Activated effector memory CD4-positive, alpha-beta T cell treated with anti-CD3 and anti-CD28 coated beads, Interleukin-2, amount 50 U/mL, for 16 hours (primary cell): ENCODE measurements at regions not wholly inside any gene's neighbourhood (a gene's known extent, or its start where the extent isn't known, plus 50 kb on each side); places are given as distances from the start of the nearest gene placed in this dataset.
"Not testable (repeated sequence)": the region's sequence is repeated elsewhere in the genome, so short reads cannot be mapped to it uniquely, and the experiment has no call there.

Experiments used
- DNase-seq: peaks from one replicate; pipeline ENCODE4 v3.0.0-alpha.2; 2020

- no peak for DNase-seq
Observed at GRCh38 chr13:70747262-70747661, 639.0 kb upstream of the KLHL1 start.

- DNase-seq, result not testable (repeated sequence)
Observed at GRCh38 chr13:70746469-70746868, 638.2 kb upstream of the KLHL1 start.

GRCh38 chr13:70736622-70737317 lies 628.5 kb upstream of the KLHL1 start:
- no peak for DNase-seq

DNA sequence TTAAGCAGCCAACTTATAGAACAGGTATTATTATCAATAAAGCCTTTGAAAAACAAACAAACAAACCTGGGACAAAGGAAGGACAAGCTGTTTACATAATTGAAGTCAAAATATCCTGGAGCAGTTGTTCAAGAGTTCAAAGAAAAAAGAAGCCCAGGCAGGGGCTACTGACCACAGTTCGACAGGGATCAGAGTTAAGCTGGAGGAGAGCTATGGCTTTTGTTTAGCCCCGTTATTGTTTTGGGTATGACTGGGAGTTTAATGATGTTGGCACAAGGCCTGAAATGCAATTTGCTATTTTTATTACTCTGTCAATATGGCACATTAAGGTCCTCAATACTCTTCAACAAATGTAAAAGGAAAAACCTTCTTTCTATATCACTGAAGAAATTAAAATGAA lies 624.4 kb upstream of the KLHL1 start:
- DNase-seq, result no peak

- no peak for DNase-seq
Observed at GRCh38 chr13:70729369-70729768, 621.1 kb upstream of the KLHL1 start.

GRCh38 chr13:70723732-70724131 lies 615.5 kb upstream of the KLHL1 start:
- DNase-seq, result no peak

DNA sequence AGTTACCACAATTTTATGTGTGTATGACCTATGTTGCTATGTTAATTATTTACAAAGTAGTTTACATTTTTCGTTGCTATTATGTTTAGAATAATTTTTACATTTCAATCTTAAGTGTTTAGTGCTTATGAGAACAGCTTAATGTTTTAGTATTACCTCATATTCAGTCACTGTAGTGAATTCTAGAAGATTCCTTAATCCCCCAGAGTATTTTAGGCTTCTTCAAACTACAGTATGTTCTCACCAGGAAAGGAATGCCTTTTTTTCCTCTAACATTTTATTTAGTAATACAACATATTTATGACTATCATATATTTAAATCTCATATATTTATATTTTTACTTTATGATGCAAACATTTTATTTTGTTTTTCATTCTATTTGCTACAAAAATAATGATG lies 612.1 kb upstream of the KLHL1 start:
- no peak for DNase-seq

GRCh38 chr13:70714993-70715392 lies 606.7 kb upstream of the KLHL1 start:
- DNase-seq, result no peak

- no peak for DNase-seq
Observed at GRCh38 chr13:70708775-70709174, 600.5 kb upstream of the KLHL1 start.

DNA sequence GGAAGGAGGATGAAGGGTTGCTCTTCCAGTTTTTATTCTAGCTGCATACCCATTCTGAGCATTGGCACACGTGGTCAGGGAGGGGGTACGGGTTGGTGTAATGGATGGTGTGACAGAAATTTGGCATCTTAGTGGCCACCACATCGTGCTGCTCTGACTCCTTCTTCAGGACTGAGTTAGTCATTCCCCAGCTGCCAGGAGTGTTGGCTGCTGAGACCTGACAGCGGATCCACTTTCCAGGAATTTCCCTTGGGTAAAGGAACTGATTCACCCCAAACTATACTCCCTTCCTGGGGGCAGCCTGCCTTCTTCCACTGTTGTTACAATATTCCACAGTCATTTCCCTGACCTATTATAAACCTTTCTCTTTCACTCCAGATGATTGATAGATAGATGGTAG lies 595.5 kb upstream of the KLHL1 start:
- DNase-seq, result no peak

- DNase-seq, result no peak
Observed at GRCh38 chr13:70694996-70695715, 586.9 kb upstream of the KLHL1 start.

- no peak for DNase-seq
Observed at GRCh38 chr13:70668983-70669382, 560.7 kb upstream of the KLHL1 start.

DNA sequence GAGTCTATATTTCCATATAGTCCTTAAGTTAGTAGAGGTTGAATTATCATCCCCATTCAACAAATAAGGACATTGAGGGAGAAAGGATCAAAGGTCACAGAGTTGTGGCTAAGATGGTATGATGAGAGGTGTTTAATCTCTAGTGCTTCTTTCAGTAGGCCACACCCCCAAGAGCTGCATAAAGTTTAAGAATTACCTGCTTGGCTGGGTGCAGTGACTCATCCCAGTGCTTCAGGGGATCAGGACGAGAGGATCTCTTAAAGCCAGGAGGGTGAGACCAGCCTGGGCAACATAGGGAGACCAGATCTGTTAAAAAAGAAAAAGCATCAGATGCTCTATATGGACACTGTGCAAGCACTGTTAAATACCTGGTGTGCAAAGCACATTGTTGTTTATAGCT lies 560.0 kb upstream of the KLHL1 start:
- DNase-seq, result no peak

GRCh38 chr13:70666883-70667556 lies 558.8 kb upstream of the KLHL1 start:
- no peak for DNase-seq

GRCh38 chr13:70662231-70662940 lies 554.1 kb upstream of the KLHL1 start:
- DNase-seq, result no peak

- no peak for DNase-seq
Observed at GRCh38 chr13:70644052-70644451, 535.8 kb upstream of the KLHL1 start.

GRCh38 chr13:70634893-70635292 lies 526.6 kb upstream of the KLHL1 start:
- no peak for DNase-seq

- DNase-seq, result no peak
Observed at GRCh38 chr13:70630247-70630646, 522.0 kb upstream of the KLHL1 start.

DNA sequence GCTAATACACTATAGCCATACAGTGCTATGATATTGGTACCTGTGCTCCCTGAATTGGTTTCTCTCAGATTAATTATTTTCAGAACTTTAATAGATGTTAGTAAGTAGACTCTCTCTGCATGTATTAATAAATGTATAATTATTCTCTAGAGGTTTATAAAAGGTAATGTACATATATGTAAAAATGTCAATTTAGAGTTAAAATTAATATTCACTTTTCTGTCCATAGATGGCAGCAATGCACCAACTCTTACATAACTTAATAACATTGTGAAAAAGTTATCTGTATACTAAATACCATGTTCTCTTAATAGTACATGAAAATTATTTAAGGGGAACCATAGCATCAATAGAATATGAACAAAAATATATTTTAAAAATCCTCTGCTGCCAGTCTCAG lies 515.0 kb upstream of the KLHL1 start:
- no peak for DNase-seq

- no peak for DNase-seq
Observed at GRCh38 chr13:70622796-70623195, 514.5 kb upstream of the KLHL1 start.

- DNase-seq, result no peak
Observed at GRCh38 chr13:70619936-70620335, 511.7 kb upstream of the KLHL1 start.

- no peak for DNase-seq
Observed at GRCh38 chr13:70616847-70617246, 508.6 kb upstream of the KLHL1 start.

DNA sequence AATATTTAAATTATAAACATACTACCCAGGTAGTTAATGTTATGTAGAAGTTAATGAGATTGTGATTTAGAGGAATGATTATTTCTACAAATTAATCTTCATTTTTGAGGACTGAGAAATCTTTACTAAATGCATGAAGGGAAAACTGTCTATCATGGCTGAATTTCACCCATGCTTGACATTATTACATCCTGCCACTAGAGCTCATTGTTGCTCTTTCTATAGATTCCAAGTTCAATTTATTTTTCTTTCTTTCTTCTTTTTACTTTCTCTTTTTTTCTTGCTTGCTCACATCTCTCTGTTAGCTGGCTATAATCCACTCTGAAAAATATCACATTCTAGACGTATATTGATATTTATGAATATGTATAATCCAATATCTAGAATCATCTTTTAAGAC lies 505.0 kb upstream of the KLHL1 start:
- DNase-seq, result no peak

GRCh38 chr13:70612881-70613280 lies 504.6 kb upstream of the KLHL1 start:
- DNase-seq, result no peak
